Breast epithelium (tissue), 3 donors: ENCODE measurements at regions not wholly inside any gene's neighbourhood (a gene's known extent, or its start where the extent isn't known, plus 50 kb on each side); places are given as distances from the start of the nearest gene placed in this dataset.

Source experiments
- POLR2A ChIP-seq: fragments of 450-650 bp; IDR thresholded peaks from one replicate; pipeline ENCODE4 v1.6.1; 2016; ENCODE audit warnings: antibody characterized with exemption, mild to moderate bottlenecking, moderate library complexity
- TF ChIP-seq, protein P1 (sequence below), 3 donors: fragments of 450-650 bp; IDR thresholded peaks; one replicate each; pipeline ENCODE4 v1.5.1; 2016 to 2017; ENCODE audit warnings: antibody characterized with exemption in 3 of 3, mild to moderate bottlenecking in 3 of 3, moderate library complexity in 3 of 3

DNA sequence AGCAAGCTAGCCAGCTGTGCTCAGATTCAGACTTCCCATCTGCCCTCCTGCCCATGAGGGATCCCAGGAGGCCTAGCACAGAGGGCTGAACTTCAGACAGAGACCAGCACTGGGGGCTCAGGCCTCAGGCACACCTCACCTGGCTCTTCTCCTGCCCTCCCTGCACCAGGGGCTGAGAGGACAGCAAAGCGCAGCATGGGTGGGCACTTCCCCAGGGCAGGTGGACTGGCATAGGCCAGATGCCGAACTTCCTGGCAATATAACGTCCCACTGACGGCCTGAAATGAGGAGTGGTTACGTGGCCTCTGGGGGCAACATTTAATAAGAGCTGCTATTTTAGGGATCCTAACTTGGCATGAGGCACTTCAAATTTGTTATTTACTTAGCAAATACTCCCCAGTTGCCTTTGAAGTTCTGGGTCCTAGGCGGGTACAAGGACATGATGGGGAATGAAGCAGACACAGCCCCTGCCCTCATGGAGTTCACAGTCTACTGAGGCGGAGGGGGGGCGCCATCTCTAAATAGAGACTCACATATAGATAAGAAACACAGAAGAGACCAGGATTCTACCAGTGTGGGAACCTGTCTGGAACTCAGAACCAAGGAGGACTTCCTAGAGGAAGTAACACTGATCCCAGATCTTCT is 101.8 kb upstream of the ZMIZ1 start:
- TF ChIP-seq, protein P1, sequence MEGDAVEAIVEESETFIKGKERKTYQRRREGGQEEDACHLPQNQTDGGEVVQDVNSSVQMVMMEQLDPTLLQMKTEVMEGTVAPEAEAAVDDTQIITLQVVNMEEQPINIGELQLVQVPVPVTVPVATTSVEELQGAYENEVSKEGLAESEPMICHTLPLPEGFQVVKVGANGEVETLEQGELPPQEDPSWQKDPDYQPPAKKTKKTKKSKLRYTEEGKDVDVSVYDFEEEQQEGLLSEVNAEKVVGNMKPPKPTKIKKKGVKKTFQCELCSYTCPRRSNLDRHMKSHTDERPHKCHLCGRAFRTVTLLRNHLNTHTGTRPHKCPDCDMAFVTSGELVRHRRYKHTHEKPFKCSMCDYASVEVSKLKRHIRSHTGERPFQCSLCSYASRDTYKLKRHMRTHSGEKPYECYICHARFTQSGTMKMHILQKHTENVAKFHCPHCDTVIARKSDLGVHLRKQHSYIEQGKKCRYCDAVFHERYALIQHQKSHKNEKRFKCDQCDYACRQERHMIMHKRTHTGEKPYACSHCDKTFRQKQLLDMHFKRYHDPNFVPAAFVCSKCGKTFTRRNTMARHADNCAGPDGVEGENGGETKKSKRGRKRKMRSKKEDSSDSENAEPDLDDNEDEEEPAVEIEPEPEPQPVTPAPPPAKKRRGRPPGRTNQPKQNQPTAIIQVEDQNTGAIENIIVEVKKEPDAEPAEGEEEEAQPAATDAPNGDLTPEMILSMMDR (IDR thresholded peaks at IDR 0.05), result no peak
- no peak for TF ChIP-seq POLR2A
